Loucy (cell line): ENCODE measurements at regions not wholly inside any gene's neighbourhood (a gene's known extent, or its start where the extent isn't known, plus 50 kb on each side); places are given as distances from the start of the nearest gene placed in this dataset.

Experiments
- CTCF ChIP-seq: fragments of 200-600 bp; sonication (generic); conservative IDR thresholded peaks from 2 replicates; pipeline ENCODE4 v1.5.1; 2014; ENCODE audit warnings: mild to moderate bottlenecking, antibody characterized with exemption, low read length
- EZH2phosphoT487 ChIP-seq: fragments of 200-600 bp; IDR thresholded peaks from 2 replicates; pipeline ENCODE4 v1.6.1; 2018; ENCODE audit warnings: antibody characterized with exemption, mild to moderate bottlenecking, moderate library complexity, borderline replicate concordance

- TF ChIP-seq CTCF (no peak), EZH2phosphoT487 (no peak)
These were observed 154.2 kb downstream of the RDH14 start for GRCh38 chr2:18406219-18406618.
